ENCODE measurements at regions not wholly inside any gene's neighbourhood (a gene's known extent, or its start where the extent isn't known, plus 50 kb on each side); places are given as distances from the start of the nearest gene placed in this dataset.

GRCh38 chr4:4803912-4804296 is 55.6 kb upstream of the MSX1 start:
- no peak for ATAC-seq
- RAD21 ChIA-PET (ENCODE audit: unreplicated experiment), result no interaction called here
- in situ Hi-C loops (cut with MboI) (no loop called here), intact Hi-C loops (cut with micrococcal nuclease; ENCODE audit: unreplicated experiment) (loop anchor here (1.0 kb wide), 1 partner anchor 14 kb away; no protein-coding TSS in a partner anchor)
- CTCF ChIA-PET, result no interaction called here
- no peak for TF ChIP-seq CEBPB (IDR thresholded peaks at IDR 0.05; ENCODE audit: borderline replicate concordance in 1 of 2, low read depth in 2 of 2, low read length in 2 of 2)
- TF ChIP-seq SUPT20H (IDR thresholded peaks at IDR 0.05; ENCODE audit: borderline replicate concordance, control insufficient read depth, low read depth, low read length), result no peak
- TF ChIP-seq, protein P1, sequence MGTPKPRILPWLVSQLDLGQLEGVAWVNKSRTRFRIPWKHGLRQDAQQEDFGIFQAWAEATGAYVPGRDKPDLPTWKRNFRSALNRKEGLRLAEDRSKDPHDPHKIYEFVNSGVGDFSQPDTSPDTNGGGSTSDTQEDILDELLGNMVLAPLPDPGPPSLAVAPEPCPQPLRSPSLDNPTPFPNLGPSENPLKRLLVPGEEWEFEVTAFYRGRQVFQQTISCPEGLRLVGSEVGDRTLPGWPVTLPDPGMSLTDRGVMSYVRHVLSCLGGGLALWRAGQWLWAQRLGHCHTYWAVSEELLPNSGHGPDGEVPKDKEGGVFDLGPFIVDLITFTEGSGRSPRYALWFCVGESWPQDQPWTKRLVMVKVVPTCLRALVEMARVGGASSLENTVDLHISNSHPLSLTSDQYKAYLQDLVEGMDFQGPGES (IDR thresholded peaks at IDR 0.05), result no peak
- TF ChIP-seq BACH1 (IDR thresholded peaks at IDR 0.05; ENCODE audit: borderline replicate concordance), result no peak
- no peak for TF ChIP-seq MTA2 (IDR thresholded peaks at IDR 0.05; ENCODE audit: low read depth)
- TF ChIP-seq, protein P2, sequence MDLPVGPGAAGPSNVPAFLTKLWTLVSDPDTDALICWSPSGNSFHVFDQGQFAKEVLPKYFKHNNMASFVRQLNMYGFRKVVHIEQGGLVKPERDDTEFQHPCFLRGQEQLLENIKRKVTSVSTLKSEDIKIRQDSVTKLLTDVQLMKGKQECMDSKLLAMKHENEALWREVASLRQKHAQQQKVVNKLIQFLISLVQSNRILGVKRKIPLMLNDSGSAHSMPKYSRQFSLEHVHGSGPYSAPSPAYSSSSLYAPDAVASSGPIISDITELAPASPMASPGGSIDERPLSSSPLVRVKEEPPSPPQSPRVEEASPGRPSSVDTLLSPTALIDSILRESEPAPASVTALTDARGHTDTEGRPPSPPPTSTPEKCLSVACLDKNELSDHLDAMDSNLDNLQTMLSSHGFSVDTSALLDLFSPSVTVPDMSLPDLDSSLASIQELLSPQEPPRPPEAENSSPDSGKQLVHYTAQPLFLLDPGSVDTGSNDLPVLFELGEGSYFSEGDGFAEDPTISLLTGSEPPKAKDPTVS (IDR thresholded peaks at IDR 0.05; ENCODE audit: low read depth, low read length), result no peak
- no peak for FAIRE-seq
- H3K4me1 ChIP-seq (ENCODE audit: control insufficient read depth, insufficient read depth, low read length), result no peaks in the 10 kb centered on the region
- no peak overlapping the region for H3K4me2 ChIP-seq (ENCODE audit: control insufficient read depth, insufficient read depth)
- no peak overlapping the region for H3K4me3 ChIP-seq
- no peaks in the 10 kb centered on the region for H3K79me2 ChIP-seq (ENCODE audit: control insufficient read depth, insufficient read depth, low read length)
- no peak overlapping the region for H3K27ac ChIP-seq (ENCODE audit: control insufficient read depth, insufficient read depth)
- H2AFZ ChIP-seq (ENCODE audit: control insufficient read depth, low read depth, low read length), result no peak overlapping the region
- no peaks in the 10 kb centered on the region; the same call in 2 of the 3 replicates for H3K9me3 ChIP-seq (replicated peaks; ENCODE audit: control insufficient read depth, insufficient read depth, low read length)
- WGBS (ENCODE audit: insufficient coverage, insufficient replicate concordance, low lambda C conversion rate, missing lambda C conversion rate), result 50% methylated on average over 2 of the region's 2 CpGs
- no peaks in the 10 kb centered on the region for H3K36me3 ChIP-seq (ENCODE audit: control insufficient read depth in 2 of 2, insufficient read depth in 2 of 2, low read length in 1 of 2)
- BruUV-seq (replicated peaks), result no TSS peak
- SMC1A ChIA-PET (ENCODE audit: uncharacterized antibody, unreplicated experiment), result no interaction called here
- DNase-seq (ENCODE audit: low read depth, low spot score), result no peak
- no peak overlapping the region for H3K9ac ChIP-seq (ENCODE audit: control insufficient read depth, insufficient read depth, low read length)
- POLR2A ChIA-PET, result no interaction called here
- no peaks in the 10 kb centered on the region for H4K20me1 ChIP-seq (ENCODE audit: control insufficient read depth, insufficient read depth)
- no peaks in the 10 kb centered on the region for H3K27me3 ChIP-seq (replicated peaks in 1 of 2; ENCODE audit: control insufficient read depth in 2 of 2, insufficient read depth in 2 of 2, low read length in 1 of 2)

Data from GM12878 (cell line).